NB4 (cell line): ENCODE measurements at regions not wholly inside any gene's neighbourhood (a gene's known extent, or its start where the extent isn't known, plus 50 kb on each side); places are given as distances from the start of the nearest gene placed in this dataset.

Experiments used
- DNase-seq: peaks from one replicate; pipeline ENCODE4 v3.0.0; 2010; ENCODE audit warnings: low read depth
- H3K4me3 ChIP-seq: one replicate; pipeline ENCODE4 v1.5.1; 2011; ENCODE audit warnings: mild to moderate bottlenecking, low read depth, low read length, moderate library complexity
- CTCF ChIP-seq: IDR thresholded peaks from one replicate; pipeline ENCODE4 v1.5.1; 2012; ENCODE audit warnings: low read depth, low read length
- MAX ChIP-seq: IDR thresholded peaks from 2 replicates; pipeline ENCODE4 v1.6.1; 2011; ENCODE audit warnings: low read depth, low read length
- MYC ChIP-seq: IDR thresholded peaks from 2 replicates; pipeline ENCODE4 v1.6.1; 2011; ENCODE audit warnings: low read depth, low read length
- POLR2A ChIP-seq: IDR thresholded peaks from 2 replicates; pipeline ENCODE4 v1.6.1; 2011; ENCODE audit warnings: mild to moderate bottlenecking; ENCODE audit not compliant: insufficient read length; ENCODE audit errors: extremely low read depth

GRCh38 chr4:4677556-4678522, 136.0 kb upstream of the STX18 start:
- no peak overlapping the region for H3K4me3 ChIP-seq
- peak; percentile 98 for TF ChIP-seq CTCF
- no peak for TF ChIP-seq MYC
- 0 out of 2 replicates have a peak, but pooled peaks have one; percentile 26 for TF ChIP-seq MAX
- DNase-seq = peak; percentile 75

GRCh38 chr4:4675641-4676040, 133.8 kb upstream of the STX18 start:
- TF ChIP-seq POLR2A = no peak
- no peak for TF ChIP-seq CTCF
- no peak for TF ChIP-seq MAX
- TF ChIP-seq MYC = no peak
- no peak overlapping the region for H3K4me3 ChIP-seq
- DNase-seq = no peak

GRCh38 chr4:4675051-4675581, 133.3 kb upstream of the STX18 start:
- TF ChIP-seq MAX (no peak), MYC (no peak), CTCF (no peak), POLR2A (no peak)
- no peak for DNase-seq
- H3K4me3 ChIP-seq = no peak overlapping the region

- no peak overlapping the region for H3K4me3 ChIP-seq
- no peak for TF ChIP-seq POLR2A
- no peak for TF ChIP-seq MAX
- no peak for TF ChIP-seq MYC
- TF ChIP-seq CTCF = no peak
- peak; percentile 56 for DNase-seq
Observed at GRCh38 chr4:4673070-4673469, 131.2 kb upstream of the STX18 start.

GRCh38 chr4:4672402-4672801, 130.6 kb upstream of the STX18 start:
- H3K4me3 ChIP-seq = no peak overlapping the region
- TF ChIP-seq MYC (no peak), CTCF (no peak), MAX (no peak), POLR2A (no peak)
- no peak for DNase-seq
